ENCODE measurements at regions not wholly inside any gene's neighbourhood (a gene's known extent, or its start where the extent isn't known, plus 50 kb on each side); places are given as distances from the start of the nearest gene placed in this dataset.

DNA sequence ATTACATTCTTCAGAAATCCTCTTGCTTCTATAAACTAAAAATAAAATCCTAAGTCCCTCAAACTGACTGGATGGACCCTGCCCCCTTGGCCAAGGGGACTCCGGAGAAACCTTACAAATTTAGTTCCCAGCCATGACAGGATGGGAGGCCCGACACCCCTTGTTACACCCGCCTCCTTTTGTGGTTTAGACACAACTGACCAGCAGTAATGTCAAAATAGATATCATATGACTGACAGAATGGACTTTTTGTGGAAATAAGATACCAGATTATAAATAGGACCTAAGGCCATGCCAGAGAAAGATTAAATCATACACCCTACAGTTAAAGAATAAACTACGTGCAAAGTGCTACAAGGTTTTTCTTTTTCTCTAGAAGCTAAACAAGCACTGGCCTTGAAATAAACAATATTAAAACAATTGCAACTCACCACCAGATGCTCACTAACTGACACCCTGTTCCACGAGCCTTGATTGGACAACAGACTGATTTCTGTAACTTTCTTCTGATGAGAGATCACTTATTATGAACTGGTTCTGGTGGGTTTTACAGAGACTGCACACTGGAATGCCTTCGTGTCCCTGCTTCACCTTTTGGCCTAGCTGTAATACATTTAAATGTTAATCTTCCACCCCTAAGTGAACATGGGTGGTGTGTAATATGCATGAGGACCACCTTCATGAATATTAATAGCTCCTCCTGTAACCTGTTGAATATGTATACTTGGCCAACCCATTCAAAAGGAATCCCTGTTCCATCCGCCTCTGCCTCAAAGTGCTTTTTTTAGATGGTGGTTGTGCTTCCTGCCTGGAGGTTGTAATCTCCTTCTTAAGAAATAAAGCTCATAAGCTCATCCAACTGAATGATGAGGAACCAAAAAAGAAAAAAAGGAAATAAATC is 99.6 kb downstream of the ODF2L start:
- DNase-seq (ENCODE audit: low spot score) (no peak), ATAC-seq (ENCODE audit: low read depth) (no peak)
- Histone ChIP-seq H3K9me3 (ENCODE audit: severe bottlenecking) (no peaks in the 10 kb centered on the region), H3K4me3 (ENCODE audit: severe bottlenecking) (no peak overlapping the region), H3K4me1 (ENCODE audit: insufficient read depth, poor library complexity, severe bottlenecking) (no peaks in the 10 kb centered on the region), H3K27me3 (ENCODE audit: insufficient read depth, poor library complexity, severe bottlenecking) (no peaks in the 10 kb centered on the region), H3K36me3 (ENCODE audit: low read depth) (no peaks in the 10 kb centered on the region), H3K27ac (ENCODE audit: poor library complexity, severe bottlenecking) (no peak overlapping the region)
- TF ChIP-seq, protein P1, sequence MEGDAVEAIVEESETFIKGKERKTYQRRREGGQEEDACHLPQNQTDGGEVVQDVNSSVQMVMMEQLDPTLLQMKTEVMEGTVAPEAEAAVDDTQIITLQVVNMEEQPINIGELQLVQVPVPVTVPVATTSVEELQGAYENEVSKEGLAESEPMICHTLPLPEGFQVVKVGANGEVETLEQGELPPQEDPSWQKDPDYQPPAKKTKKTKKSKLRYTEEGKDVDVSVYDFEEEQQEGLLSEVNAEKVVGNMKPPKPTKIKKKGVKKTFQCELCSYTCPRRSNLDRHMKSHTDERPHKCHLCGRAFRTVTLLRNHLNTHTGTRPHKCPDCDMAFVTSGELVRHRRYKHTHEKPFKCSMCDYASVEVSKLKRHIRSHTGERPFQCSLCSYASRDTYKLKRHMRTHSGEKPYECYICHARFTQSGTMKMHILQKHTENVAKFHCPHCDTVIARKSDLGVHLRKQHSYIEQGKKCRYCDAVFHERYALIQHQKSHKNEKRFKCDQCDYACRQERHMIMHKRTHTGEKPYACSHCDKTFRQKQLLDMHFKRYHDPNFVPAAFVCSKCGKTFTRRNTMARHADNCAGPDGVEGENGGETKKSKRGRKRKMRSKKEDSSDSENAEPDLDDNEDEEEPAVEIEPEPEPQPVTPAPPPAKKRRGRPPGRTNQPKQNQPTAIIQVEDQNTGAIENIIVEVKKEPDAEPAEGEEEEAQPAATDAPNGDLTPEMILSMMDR (IDR thresholded peaks at IDR 0.05; ENCODE audit: poor library complexity, severe bottlenecking), result no peak

DNA sequence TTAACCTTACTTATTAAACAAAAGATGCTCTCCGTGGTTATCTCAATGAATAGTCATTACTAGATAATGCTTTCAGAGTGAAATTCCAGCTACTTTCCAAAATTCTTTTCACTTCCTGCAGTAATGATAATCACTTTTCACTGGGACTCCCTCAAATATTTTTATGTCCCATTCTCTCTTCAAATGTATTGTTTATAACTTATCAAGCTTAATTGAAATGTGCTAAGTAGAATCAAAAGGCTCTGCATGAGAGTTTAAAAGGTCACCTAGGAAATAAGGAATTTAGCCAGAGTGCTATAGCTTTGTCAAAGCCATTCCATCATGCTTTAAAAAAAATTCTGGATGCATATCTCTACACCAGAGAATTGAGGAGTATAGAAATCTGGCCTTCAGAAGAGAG is 106.4 kb downstream of the ODF2L start:
- TF ChIP-seq, protein P1 (IDR thresholded peaks at IDR 0.05; ENCODE audit: poor library complexity, severe bottlenecking), result no peak
- Histone ChIP-seq H3K4me1 (ENCODE audit: insufficient read depth, poor library complexity, severe bottlenecking) (no peaks in the 10 kb centered on the region), H3K9me3 (ENCODE audit: severe bottlenecking) (no peaks in the 10 kb centered on the region), H3K27me3 (ENCODE audit: insufficient read depth, poor library complexity, severe bottlenecking) (no peaks in the 10 kb centered on the region), H3K36me3 (ENCODE audit: low read depth) (no peaks in the 10 kb centered on the region), H3K27ac (ENCODE audit: poor library complexity, severe bottlenecking) (no peak overlapping the region), H3K4me3 (ENCODE audit: severe bottlenecking) (no peak overlapping the region)
- ATAC-seq (ENCODE audit: low read depth), result no peak
- DNase-seq (ENCODE audit: low spot score), result no peak

DNA sequence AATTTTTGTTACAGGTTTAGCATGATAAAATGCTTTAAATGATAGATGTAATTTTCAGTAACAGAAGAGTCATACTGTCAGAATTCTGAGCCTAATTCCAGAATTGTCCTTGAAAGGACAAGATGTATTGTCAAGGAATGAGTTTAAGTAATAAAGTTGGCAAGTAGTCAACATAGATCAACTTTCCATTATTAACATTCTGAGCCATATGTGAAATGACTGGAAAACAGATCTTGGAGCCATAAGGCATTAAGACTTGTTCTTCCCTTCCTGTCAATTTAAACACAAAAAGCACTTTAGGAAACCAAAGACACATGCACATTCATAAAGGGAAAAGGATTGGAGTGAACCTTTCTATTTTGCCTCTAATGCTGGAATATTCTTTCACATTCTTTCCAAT is 107.0 kb downstream of the ODF2L start:
- DNase-seq (ENCODE audit: low spot score) (no peak), ATAC-seq (ENCODE audit: low read depth) (no peak)
- Histone ChIP-seq H3K4me1 (ENCODE audit: insufficient read depth, poor library complexity, severe bottlenecking) (no peaks in the 10 kb centered on the region), H3K27me3 (ENCODE audit: insufficient read depth, poor library complexity, severe bottlenecking) (no peaks in the 10 kb centered on the region), H3K4me3 (ENCODE audit: severe bottlenecking) (no peak overlapping the region), H3K9me3 (ENCODE audit: severe bottlenecking) (no peaks in the 10 kb centered on the region), H3K36me3 (ENCODE audit: low read depth) (no peaks in the 10 kb centered on the region), H3K27ac (ENCODE audit: poor library complexity, severe bottlenecking) (no peak overlapping the region)
- TF ChIP-seq, protein P1 (IDR thresholded peaks at IDR 0.05; ENCODE audit: poor library complexity, severe bottlenecking), result no peak

DNA sequence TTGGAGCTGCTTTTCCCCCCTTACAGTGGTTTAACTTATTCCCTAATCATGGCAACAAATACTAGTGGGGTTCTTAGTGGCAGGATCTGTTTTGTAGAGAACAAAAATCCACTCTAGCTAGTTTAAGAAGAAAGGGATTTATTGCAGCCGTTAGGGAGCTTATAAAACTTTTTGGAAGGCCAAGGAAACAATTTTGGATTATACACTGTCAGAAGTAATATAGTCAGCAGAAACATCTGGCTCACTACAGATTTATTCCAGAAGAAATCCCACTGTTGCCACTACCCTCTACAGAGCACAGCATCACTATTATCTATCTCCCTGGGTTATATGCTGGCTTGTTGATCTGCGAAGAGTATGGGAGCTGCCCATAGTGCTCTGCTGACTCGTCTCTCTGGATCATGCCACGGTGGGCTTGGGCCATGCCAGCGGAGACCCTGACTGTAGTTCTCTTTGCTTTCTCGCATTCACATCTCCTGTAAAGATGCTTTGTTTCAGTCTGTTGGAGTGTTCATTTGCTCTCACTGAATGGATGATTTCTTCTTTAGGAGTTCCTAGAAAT is 107.5 kb downstream of the ODF2L start:
- TF ChIP-seq, protein P1 (IDR thresholded peaks at IDR 0.05; ENCODE audit: poor library complexity, severe bottlenecking), result no peak
- DNase-seq (ENCODE audit: low spot score) (no peak), ATAC-seq (ENCODE audit: low read depth) (no peak)
- Histone ChIP-seq H3K4me3 (ENCODE audit: severe bottlenecking) (no peak overlapping the region), H3K27me3 (ENCODE audit: insufficient read depth, poor library complexity, severe bottlenecking) (no peaks in the 10 kb centered on the region), H3K36me3 (ENCODE audit: low read depth) (no peaks in the 10 kb centered on the region), H3K9me3 (ENCODE audit: severe bottlenecking) (no peaks in the 10 kb centered on the region), H3K27ac (ENCODE audit: poor library complexity, severe bottlenecking) (no peak overlapping the region), H3K4me1 (ENCODE audit: insufficient read depth, poor library complexity, severe bottlenecking) (no peaks in the 10 kb centered on the region)

DNA sequence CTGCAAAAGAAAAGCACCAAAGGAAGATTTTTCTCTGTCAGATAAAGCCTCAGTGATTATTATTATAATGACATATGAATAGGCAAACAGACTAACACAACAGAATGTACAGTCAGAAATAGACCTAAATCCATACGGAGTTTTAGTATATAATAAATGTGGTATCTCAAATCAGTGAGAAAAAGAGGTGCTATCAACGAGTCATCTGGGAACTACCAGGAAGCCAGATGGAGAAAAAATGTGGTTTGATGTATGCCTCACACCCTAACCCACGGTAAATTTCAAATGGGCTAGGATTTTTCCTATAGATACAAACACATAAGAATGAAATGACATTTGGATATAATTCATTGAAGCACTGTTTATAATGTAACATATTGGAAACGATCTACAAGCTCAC is 110.3 kb downstream of the ODF2L start:
- Histone ChIP-seq H3K27me3 (ENCODE audit: insufficient read depth, poor library complexity, severe bottlenecking) (no peaks in the 10 kb centered on the region), H3K36me3 (ENCODE audit: low read depth) (no peaks in the 10 kb centered on the region), H3K4me3 (ENCODE audit: severe bottlenecking) (no peak overlapping the region), H3K27ac (ENCODE audit: poor library complexity, severe bottlenecking) (no peak overlapping the region), H3K4me1 (ENCODE audit: insufficient read depth, poor library complexity, severe bottlenecking) (no peaks in the 10 kb centered on the region), H3K9me3 (ENCODE audit: severe bottlenecking) (no peaks in the 10 kb centered on the region)
- DNase-seq (ENCODE audit: low spot score) (no peak), ATAC-seq (ENCODE audit: low read depth) (no peak)
- TF ChIP-seq, protein P1 (IDR thresholded peaks at IDR 0.05; ENCODE audit: poor library complexity, severe bottlenecking), result no peak

Data from RWPE2 (cell line).